NK-92 (cell line): ENCODE measurements at regions not wholly inside any gene's neighbourhood (a gene's known extent, or its start where the extent isn't known, plus 50 kb on each side); places are given as distances from the start of the nearest gene placed in this dataset.
"Not testable (repeated sequence)": the region's sequence is repeated elsewhere in the genome, so short reads cannot be mapped to it uniquely, and the experiment has no call there.

Experiments used
- DNase-seq: peaks from one replicate; lab custom pipeline; 2025; ENCODE audit not compliant: unreplicated experiment; lab: John Stamatoyannopoulos, UW

DNA sequence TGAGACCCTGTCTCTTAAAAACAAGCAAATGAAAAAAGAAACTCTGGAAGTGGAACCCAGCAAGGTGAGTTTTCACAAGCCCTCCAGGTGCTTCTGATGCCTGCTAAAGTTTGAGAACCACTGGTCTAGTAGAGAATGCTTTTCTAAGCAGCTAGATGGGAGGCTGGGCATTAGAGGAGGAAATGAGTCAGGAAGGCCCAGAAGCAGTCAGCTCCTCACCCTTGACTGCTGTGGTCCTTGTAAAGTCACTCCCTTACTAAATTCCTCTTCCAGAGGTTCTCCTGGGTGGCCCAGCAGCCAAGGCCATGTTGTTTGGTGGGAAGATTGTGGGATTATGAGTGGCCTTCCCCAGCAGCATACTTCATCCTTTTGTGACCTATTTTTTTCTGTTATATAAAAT is 52.0 kb upstream of the FYN start:
- DNase-seq = no peak

GRCh38 chr6:111926731-111927302 is 53.6 kb upstream of the FYN start:
- DNase-seq = no peak

- DNase-seq = no peak
Observed at GRCh38 chr6:111927321-111927720, 54.1 kb upstream of the FYN start.

DNA sequence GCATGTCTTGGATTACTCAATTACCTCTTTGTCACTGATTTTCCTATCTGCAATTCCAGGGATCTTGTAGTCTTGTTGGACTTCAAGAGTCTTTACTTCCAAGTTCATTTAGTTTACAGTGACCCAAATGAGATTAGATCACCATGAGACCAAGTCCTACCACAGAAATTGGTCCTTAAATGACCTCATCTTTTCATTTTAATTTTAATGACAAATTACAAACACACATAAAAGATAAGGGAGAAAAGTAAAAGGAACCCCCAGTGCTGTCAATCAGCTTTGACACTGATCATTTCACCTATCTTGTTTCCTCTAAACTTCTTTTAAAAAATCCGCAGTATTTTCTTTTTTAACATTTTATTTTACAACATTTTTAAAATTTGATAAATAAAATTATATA is 54.9 kb upstream of the FYN start:
- DNase-seq = no peak

GRCh38 chr6:111934611-111935010 is 61.4 kb upstream of the FYN start:
- not testable (repeated sequence) for DNase-seq

DNA sequence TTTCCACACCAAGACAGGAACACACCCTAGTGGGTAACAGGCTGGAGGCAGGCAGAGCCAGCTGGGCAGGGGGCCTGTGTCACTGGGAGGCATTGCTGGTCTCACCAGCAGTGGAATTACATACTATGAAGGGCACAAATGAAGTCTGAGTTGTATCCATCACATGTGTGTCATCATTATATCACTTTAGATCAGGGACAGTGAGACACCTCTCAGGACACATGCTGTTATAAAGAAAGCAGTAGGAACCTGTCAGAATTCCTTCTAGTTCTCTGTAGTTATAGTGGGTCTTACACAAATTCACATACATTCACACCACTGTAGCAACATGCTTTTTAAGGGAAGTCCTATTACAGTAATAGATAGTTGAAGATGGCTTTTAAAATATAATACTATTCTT is 63.5 kb upstream of the FYN start:
- DNase-seq = no peak

- no peak for DNase-seq
Observed at GRCh38 chr6:111938710-111939109, 65.5 kb upstream of the FYN start.

DNA sequence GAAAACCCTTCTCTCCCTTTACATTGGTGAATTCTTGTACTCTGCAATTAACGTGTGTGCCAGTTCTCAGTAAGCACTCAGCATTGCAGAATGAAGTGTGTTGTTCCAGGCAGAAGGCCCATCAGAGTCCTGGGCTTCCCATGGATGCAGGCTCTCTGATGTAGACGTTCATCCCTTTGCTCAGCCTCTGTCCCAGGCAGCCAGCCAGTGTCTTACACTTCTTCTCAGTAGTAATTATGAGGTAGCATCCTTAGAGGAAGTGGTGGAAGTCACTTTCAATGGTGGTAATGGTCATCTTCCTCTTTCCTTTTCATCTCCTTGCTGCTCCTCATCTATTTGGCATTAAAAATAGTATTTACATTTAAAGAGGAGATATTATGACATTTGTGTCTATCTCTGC is 66.7 kb upstream of the FYN start:
- no peak for DNase-seq

- DNase-seq = no peak
Observed at GRCh38 chr6:111940801-111941200, 67.5 kb upstream of the FYN start.

DNA sequence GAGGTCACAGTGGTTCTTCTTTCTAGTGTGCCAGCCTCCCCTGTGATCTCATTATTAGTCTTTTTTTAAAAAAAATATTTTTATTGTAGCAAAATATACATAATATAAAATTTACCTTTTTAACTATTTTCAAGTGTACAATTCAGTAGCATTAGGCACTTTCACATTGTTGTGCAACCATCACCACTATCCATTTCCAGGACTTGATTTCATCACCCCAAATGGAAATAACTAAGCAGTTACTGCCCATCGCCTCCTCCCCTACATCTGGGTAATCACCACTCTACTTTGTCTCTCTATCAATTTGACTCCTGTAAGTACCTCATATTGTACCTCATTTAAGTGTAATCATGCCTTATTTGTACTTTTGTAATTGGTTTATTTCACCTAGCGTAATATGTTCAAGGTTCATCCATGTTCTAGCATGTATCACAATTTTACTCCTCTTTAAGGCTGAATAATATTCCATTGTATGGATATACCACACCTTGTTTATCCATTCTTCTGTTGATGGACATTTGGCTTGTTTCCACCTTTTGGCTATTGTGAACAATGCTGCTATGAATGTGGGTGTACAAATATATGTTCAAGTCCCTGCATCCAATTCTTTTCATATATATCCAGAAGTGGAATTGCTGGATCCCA is 68.6 kb upstream of the FYN start:
- no peak for DNase-seq

DNA sequence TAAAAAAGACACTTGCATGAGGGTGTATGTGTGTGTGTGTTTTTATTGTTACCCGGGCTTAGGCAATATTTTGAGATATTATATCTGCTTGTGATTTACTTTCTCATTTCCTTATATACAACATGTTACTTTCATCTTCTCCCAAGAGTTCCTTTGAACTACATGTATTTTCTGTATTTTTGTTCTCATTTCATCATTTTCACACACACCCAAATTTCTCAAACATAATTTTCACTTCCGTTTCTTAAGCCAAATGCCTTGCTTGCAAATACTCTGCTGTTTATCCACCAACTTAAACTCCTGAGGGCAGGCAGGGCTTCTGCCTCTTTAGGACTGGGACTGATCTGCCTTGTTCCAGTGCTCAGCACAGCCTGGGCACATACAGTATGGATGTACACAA is 69.3 kb upstream of the FYN start:
- no peak for DNase-seq

DNA sequence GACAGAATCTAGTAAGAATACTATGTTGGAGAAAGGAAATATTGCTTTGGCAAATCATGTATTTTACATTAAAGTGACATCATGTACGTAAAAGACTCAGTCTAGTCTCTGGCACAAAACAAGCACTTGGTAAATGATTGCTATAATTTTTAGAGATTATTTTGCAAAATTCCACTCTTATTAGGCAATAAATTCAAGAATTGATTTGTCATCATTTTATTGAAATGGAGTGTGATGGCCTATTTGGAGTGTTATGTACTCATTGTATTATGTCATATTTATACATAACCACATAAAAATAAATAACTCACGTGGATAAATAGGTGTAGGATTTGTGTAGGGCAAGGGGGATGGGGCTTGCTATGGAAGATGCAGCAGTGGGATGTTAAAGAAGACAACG is 70.0 kb upstream of the FYN start:
- no peak for DNase-seq

DNA sequence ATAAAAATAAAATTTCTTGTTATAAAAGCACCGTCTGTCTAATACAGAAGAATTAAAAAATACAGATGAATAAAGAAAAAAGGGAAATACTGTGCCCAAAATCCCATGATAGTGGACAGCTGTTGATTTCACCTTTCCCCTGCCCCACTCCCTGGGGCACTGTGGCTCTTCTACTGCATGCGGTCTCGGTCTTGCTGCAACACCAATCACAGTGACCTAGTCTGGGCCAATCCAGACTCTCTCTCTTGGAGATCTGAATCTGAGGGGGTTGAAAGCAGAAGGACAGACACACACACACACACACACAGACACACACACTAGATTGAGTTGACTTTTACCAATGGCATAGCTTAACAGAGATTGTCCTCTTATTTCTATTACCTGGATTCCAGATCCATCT is 70.5 kb upstream of the FYN start:
- no peak for DNase-seq

GRCh38 chr6:111944541-111944940 is 71.3 kb upstream of the FYN start:
- no peak for DNase-seq

DNA sequence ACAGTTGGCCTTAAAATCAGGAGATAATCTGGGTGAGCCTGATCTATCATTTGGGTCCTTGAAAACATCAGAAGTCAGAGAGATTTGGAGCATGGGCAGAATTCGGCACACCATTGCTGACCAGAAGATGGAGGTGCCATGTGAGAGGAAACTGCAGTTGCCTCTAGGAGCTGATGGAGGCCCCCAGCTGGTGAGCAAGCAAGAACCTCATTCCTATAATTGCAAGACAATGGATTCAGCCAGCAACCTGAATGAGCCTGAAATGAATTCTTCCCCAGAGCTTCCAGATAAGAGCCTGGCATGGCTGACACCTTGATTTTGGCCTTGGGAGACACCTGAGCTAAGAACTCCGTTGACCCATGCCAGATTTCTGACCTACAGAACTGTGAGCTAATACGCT is 76.3 kb upstream of the FYN start:
- no peak for DNase-seq

- not testable (repeated sequence) for DNase-seq
Observed at GRCh38 chr6:111949984-111950383, 76.7 kb upstream of the FYN start.

DNA sequence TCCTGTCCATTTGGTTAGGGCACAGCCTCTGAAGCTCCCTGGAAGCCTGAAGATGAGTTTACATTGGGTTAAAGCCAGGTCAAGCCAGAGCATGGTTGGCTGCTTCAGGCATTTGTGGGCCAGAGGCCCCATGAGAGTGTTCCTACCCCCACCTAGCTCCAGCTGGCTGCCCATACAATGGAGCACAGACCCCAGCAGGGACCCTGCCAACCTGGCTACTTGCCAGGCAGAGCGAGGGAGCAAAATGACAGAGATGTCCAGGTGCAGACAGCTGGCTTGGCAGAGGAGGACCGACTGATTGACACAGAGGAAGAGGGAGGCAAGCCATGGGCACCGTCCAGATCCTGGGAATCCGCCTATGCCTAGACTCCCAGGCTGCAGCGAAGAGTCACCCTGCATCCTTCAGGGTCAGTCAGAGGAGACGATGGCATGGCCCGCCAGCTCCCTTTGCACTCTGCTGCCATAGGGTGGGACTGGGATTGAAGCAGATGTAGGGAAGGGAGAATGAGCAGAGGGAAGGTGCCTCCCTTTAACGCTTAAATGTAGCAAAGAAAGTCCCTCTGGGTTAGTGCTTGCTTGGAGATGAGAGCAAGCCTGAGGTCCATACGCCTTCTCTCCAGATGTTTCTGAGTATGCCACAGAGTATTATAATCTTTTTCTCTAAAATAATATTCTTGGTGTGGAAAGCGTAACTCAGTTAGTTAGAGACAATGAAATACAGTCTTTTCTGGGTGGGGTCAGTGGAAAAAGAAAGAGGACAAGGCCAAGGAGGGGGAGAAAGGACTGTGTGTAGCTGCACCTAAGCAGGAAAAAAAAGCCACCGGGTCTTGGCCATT is 77.6 kb upstream of the FYN start:
- DNase-seq = no peak

- no peak for DNase-seq
Observed at GRCh38 chr6:111951497-111952085, 78.3 kb upstream of the FYN start.

- no peak for DNase-seq
Observed at GRCh38 chr6:111952274-111952673, 79.0 kb upstream of the FYN start.

DNA sequence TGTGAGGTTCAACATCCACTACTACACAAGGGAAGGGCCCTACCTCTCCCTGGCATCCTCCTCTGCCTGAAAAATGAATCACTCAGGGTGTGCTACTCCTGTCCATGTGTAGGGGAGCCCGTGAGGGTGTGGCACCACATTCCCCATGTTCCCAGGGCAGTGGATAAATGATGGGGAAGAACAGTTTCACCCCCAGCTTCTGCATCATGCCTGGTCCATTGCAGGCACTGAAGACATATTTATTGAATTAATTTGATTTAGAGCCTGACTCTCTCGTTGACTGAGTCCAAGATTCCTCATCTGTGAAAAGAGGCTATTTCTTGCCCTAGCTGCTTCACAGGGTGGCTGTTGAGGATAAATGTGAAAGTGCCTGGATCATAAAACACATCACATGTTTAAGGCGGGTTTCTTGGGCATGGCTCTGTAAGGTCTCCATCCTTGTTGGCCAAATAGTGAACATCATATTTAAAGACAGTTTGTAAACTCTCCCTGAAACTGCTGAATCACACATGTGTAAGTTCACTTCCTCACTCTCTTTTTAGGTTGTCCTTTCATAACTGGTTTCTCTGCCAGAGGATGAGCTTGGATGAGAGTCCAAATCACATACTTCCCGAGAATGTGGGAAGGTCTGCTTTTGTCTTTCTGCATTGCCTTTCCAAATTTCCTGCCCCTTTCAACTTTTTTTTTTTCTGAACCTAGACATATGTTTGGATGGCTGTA is 79.7 kb upstream of the FYN start:
- no peak for DNase-seq

DNA sequence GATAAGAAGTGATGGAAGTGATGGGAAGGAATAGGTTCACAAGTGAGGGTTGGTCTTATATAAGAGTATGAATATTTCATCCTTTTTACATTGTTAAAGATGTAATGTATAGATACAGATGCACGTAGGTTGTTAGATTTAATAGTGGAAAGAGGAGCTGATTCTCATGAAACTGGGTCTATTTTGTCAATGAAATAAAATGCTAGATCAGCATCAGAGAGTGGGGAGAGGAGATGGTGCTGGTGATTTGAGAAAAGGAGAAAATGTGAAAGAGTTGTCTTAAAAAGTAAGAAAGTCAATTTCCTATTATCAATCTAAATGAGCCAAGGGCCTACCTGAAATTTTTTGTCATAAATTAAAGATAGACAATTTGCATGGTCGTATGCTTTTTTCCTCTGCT is 82.8 kb upstream of the FYN start:
- no peak for DNase-seq
